Keratinocyte (primary cell): ENCODE measurements at regions not wholly inside any gene's neighbourhood (a gene's known extent, or its start where the extent isn't known, plus 50 kb on each side); places are given as distances from the start of the nearest gene placed in this dataset.

Experiments used
- CTCF ChIP-seq, 3 experiments: IDR thresholded peaks in 1 of 3; conservative IDR thresholded peaks in 1 of 3; optimal IDR thresholded peaks in 1 of 3; 2 replicates in 2 of 3; 3 replicates in 1 of 3; pipeline versions ENCODE3 to v1.5.1; 2011; ENCODE audit warnings: low read length in 3 of 3, mild to moderate bottlenecking in 3 of 3, moderate library complexity in 2 of 3, control low read depth in 1 of 3, inconsistent platforms in 1 of 3; ENCODE audit not compliant: insufficient read depth in 2 of 3; ENCODE audit errors: extremely low read depth in 1 of 3
- EZH2 ChIP-seq: IDR thresholded peaks from one replicate; pipeline ENCODE4 v1.6.1; 2012; ENCODE audit warnings: inconsistent platforms, mild to moderate bottlenecking, low read length, moderate library complexity

GRCh38 chr1:239218301-239218700 is 168.1 kb upstream of the CHRM3 start:
- no peak for TF ChIP-seq CTCF (optimal IDR thresholded peaks at IDR 0.05 in 1 of 3, IDR thresholded peaks at IDR 0.05 in 1 of 3, conservative IDR thresholded peaks at IDR 0.05 in 1 of 3; ENCODE audit: extremely low read depth in 1 of 3, insufficient read depth in 2 of 3, low read length in 3 of 3)
- TF ChIP-seq EZH2 = no peak
